H1 (cell line): ENCODE measurements at regions not wholly inside any gene's neighbourhood (a gene's known extent, or its start where the extent isn't known, plus 50 kb on each side); places are given as distances from the start of the nearest gene placed in this dataset.
A peak's percentile ranks its signal among the peaks of the same experiment; 100 is the strongest.

ENCODE experiments used
- CTCF ChIA-PET: fragments of 300-600 bp; sonication (Branson Sonifier 250); formaldehyde crosslinking; loops from one replicate; lab custom pipeline; 2021; ENCODE audit not compliant: partially characterized antibody; lab: Charles Lee
- POLR2A ChIA-PET: fragments of 300-600 bp; sonication (Branson Sonifier 250); formaldehyde crosslinking; loops from one replicate; lab custom pipeline; 2021; ENCODE audit warnings: inconsistent platforms; ENCODE audit not compliant: partially characterized antibody; lab: Charles Lee
- DNase-seq, 2 experiments: peaks; one replicate each; pipeline versions ENCODE4 v3.0.0 to v3.0.0-alpha.2; 2010 to 2022; ENCODE audit warnings: low spot score in 2 of 2, low read depth in 1 of 2, mixed read lengths in 1 of 2
- FAIRE-seq: peaks from 2 replicates; lab custom pipeline; 2011; peaks lifted over from hg19 to GRCh38; lab: Jason Lieb, UNC
- H2AFZ ChIP-seq: 2 replicates; pipeline ENCODE4 v1.8.1; 2012; ENCODE audit warnings: low read length, inconsistent platforms
- H2AK5ac ChIP-seq: 2 replicates; pipeline ENCODE4 v1.6.1; 2013; ENCODE audit warnings: low read depth, low read length
- H2BK120ac ChIP-seq: replicated peaks from 2 replicates; pipeline ENCODE3; 2013; ENCODE audit warnings: low read depth, low read length, inconsistent platforms
- H2BK12ac ChIP-seq: 2 replicates; pipeline ENCODE4 v1.6.1; 2013; ENCODE audit warnings: low read depth, low read length
- H2BK15ac ChIP-seq: 2 replicates; pipeline ENCODE4 v1.6.1; 2013; ENCODE audit warnings: low read length
- H2BK20ac ChIP-seq: 2 replicates; pipeline ENCODE4 v1.6.1; 2013; ENCODE audit warnings: low read length
- H2BK5ac ChIP-seq: 2 replicates; pipeline ENCODE4 v1.6.1; 2013; ENCODE audit warnings: low read depth, low read length
- H3K14ac ChIP-seq: 2 replicates; pipeline ENCODE4 v1.6.1; 2013; ENCODE audit warnings: inconsistent platforms; ENCODE audit not compliant: insufficient read length
- H3K18ac ChIP-seq: 2 replicates; pipeline ENCODE4 v1.6.1; 2013; ENCODE audit warnings: low read length; ENCODE audit errors: extremely low read depth
- H3K23ac ChIP-seq: 2 replicates; pipeline ENCODE4 v1.6.1; 2013; ENCODE audit warnings: inconsistent platforms; ENCODE audit not compliant: insufficient read length
- H3K23me2 ChIP-seq: 2 replicates; pipeline ENCODE4 v1.6.1; 2013; ENCODE audit warnings: low read depth, low read length
- H3K27ac ChIP-seq: 2 replicates; pipeline ENCODE4 v1.6.1; 2011; ENCODE audit warnings: low read depth, low read length, inconsistent platforms
- H3K27me3 ChIP-seq, 4 experiments: replicated peaks in 1 of 4; 1 replicate in 1 of 4; 2 replicates in 3 of 4; pipeline versions ENCODE4 v1.6.1 to v1.8.1; 2011 to 2013; ENCODE audit warnings: low read length in 3 of 4, mild to moderate bottlenecking in 3 of 4, inconsistent platforms in 2 of 4, mixed read lengths in 2 of 4, moderate library complexity in 1 of 4; ENCODE audit not compliant: control insufficient read depth in 3 of 4, insufficient read depth in 3 of 4; ENCODE audit errors: extremely low read depth in 1 of 4
- H3K36me3 ChIP-seq, 4 experiments: 2 replicates each; pipeline versions ENCODE4 v1.6.1 to v1.8.1; 2011 to 2013; ENCODE audit warnings: mild to moderate bottlenecking in 4 of 4, low read length in 3 of 4, moderate library complexity in 2 of 4, control low read depth in 1 of 4, inconsistent platforms in 1 of 4; ENCODE audit not compliant: insufficient read depth in 4 of 4, control insufficient read depth in 2 of 4
- H3K4ac ChIP-seq: replicated peaks from 2 replicates; pipeline ENCODE3; 2013; ENCODE audit warnings: low read length, low read depth, mixed read lengths, inconsistent platforms; ENCODE audit not compliant: insufficient read length
- H3K4me1 ChIP-seq, 4 experiments: replicated peaks in 1 of 4; 1 replicate in 1 of 4; 2 replicates in 3 of 4; pipeline versions ENCODE4 v1.6.1 to v1.8.1; 2011 to 2013; ENCODE audit warnings: low read length in 3 of 4, inconsistent platforms in 2 of 4, mixed read lengths in 1 of 4; ENCODE audit not compliant: insufficient read depth in 4 of 4, control insufficient read depth in 3 of 4
- H3K4me2 ChIP-seq, 2 experiments: 2 replicates each; pipeline versions ENCODE4 v1.6.1 to v1.8.1; 2011 to 2013; ENCODE audit warnings: low read depth in 2 of 2, low read length in 2 of 2, control low read depth in 1 of 2, inconsistent platforms in 1 of 2, mild to moderate bottlenecking in 1 of 2; ENCODE audit not compliant: insufficient read depth in 1 of 2
- H3K4me3 ChIP-seq, 4 experiments: fragments of 200-600, 300-600 bp in 1 of 4; sonication (generic), shearing (Covaris generic), sonication (Bioruptor Twin) in 1 of 4; 2 replicates each; pipeline versions ENCODE4 v1.5.1 to v1.8.1; 2011 to 2016; ENCODE audit warnings: low read length in 4 of 4, low read depth in 3 of 4, control low read depth in 2 of 4, inconsistent platforms in 2 of 4, mild to moderate bottlenecking in 2 of 4, mixed read lengths in 1 of 4, moderate library complexity in 1 of 4; ENCODE audit not compliant: insufficient read depth in 2 of 4; ENCODE audit errors: extremely low read depth in 1 of 4
- H3K56ac ChIP-seq: replicated peaks from 2 replicates; pipeline ENCODE3; 2013; ENCODE audit warnings: low read depth, mild to moderate bottlenecking, mixed read lengths, low read length, inconsistent platforms; ENCODE audit not compliant: insufficient read length
- H3K79me1 ChIP-seq: 2 replicates; pipeline ENCODE4 v1.6.1; 2013; ENCODE audit warnings: low read depth, low read length, control low read depth
- H3K79me2 ChIP-seq, 2 experiments: 2 replicates each; pipeline versions ENCODE4 v1.6.1 to v1.8.1; 2012 to 2013; ENCODE audit warnings: low read length in 2 of 2, mild to moderate bottlenecking in 2 of 2, inconsistent platforms in 1 of 2; ENCODE audit not compliant: insufficient read depth in 2 of 2, control insufficient read depth in 1 of 2
- H3K9ac ChIP-seq, 4 experiments: replicated peaks in 1 of 4; 1 replicate in 1 of 4; 2 replicates in 3 of 4; pipeline versions ENCODE4 v1.6.1 to v1.8.1; 2011 to 2013; ENCODE audit warnings: low read depth in 3 of 4, low read length in 3 of 4, control low read depth in 2 of 4, mild to moderate bottlenecking in 2 of 4, moderate library complexity in 2 of 4, inconsistent platforms in 1 of 4; ENCODE audit errors: extremely low read depth in 1 of 4
- H3K9me3 ChIP-seq, 2 experiments: 2 replicates each; pipeline versions ENCODE4 v1.6.1 to v1.8.1; 2012 to 2013; ENCODE audit warnings: mild to moderate bottlenecking in 2 of 2, moderate library complexity in 2 of 2, control low read depth in 1 of 2, inconsistent platforms in 1 of 2, low read depth in 1 of 2, low read length in 1 of 2, mixed read lengths in 1 of 2; ENCODE audit not compliant: insufficient read depth in 2 of 2
- H4K20me1 ChIP-seq, 2 experiments: replicated peaks in 1 of 2; 2 replicates each; pipeline versions ENCODE3 to v1.8.1; 2011 to 2013; ENCODE audit warnings: inconsistent platforms in 2 of 2, low read length in 2 of 2, mild to moderate bottlenecking in 1 of 2; ENCODE audit not compliant: insufficient read depth in 2 of 2, control insufficient read depth in 1 of 2
- H4K5ac ChIP-seq: 2 replicates; pipeline ENCODE4 v1.6.1; 2013; ENCODE audit warnings: low read length, low read depth, mixed read lengths, inconsistent platforms; ENCODE audit not compliant: insufficient read length
- H4K8ac ChIP-seq: 2 replicates; pipeline ENCODE4 v1.8.0; 2013; ENCODE audit warnings: mild to moderate bottlenecking, moderate library complexity, low read length, inconsistent platforms; ENCODE audit not compliant: insufficient read depth; ENCODE audit errors: extremely low read depth
- H4K91ac ChIP-seq: replicated peaks from 2 replicates; pipeline ENCODE3; 2013; ENCODE audit warnings: low read length, mixed read lengths, inconsistent platforms; ENCODE audit not compliant: insufficient read length
- SUZ12 ChIP-seq: fragments of 200-600 bp; sonication (generic); IDR thresholded peaks from 2 replicates; pipeline ENCODE4 v1.6.1; 2012; ENCODE audit warnings: mild to moderate bottlenecking, inconsistent platforms, low read length, moderate library complexity, mixed read lengths
- ZNF274 ChIP-seq: IDR thresholded peaks from 2 replicates; pipeline ENCODE4 v1.7.0; 2012; ENCODE audit warnings: low read length, borderline replicate concordance; ENCODE audit errors: extremely low read depth
- WGBS, 2 experiments: shearing (Covaris generic) in 1 of 2; methylation state at CpG; one replicate each; pipeline versions ENCODE4 v1.1.6 to v1.1.7; 2013 to 2015; ENCODE audit warnings: low lambda C conversion rate in 2 of 2, mixed read lengths in 2 of 2, inconsistent platforms in 1 of 2, low coverage in 1 of 2, missing lambda C conversion rate in 1 of 2; ENCODE audit not compliant: insufficient replicate concordance in 2 of 2, insufficient coverage in 1 of 2, insufficient read length in 1 of 2; ENCODE audit errors: extremely low coverage in 1 of 2, missing lambda C conversion rate in 1 of 2; 5-methylcytosine and 5-hydroxymethylcytosine counted together

DNA sequence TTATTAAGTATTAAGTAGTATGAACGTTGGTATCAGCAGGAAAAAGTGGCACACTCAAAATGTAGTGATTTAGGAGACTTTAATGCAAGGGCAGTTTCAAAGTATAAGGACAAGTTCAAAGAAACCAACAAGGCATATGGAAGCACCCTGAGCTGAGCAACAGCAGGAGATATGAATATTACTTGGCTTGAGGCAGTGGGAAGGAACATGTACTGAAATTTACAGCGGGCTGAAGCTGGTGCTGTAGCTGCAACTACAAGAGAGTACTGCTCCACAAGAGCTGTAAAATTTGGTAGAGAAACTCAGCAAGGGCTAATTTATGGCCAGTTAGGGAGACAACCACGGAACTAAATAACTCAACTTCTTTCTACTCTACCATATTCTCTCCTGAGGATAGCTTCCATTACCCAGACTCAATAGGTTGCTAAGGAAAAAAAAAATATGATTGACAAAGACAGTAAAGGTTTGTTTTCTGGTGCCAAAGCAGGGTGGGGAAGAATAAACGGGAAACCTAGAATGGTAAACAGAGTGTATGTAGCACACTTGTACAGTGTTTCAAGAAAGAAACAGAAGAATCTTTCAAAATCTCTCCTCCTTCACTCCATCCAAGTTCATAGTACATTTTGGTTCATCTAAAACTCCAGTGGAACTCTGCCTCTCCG is 487.8 kb upstream of the MGAT4C start:
- POLR2A ChIA-PET: no interaction called here
- Histone ChIP-seq H3K27me3 (no peaks in the 10 kb centered on the region), H2BK15ac (no peak overlapping the region), H3K4me2 (no peak overlapping the region), H2AK5ac (no peak overlapping the region), H2BK20ac (no peak overlapping the region), H3K23ac (no peak overlapping the region), H4K5ac (no peak overlapping the region), H4K8ac (no peak overlapping the region)
- 92% methylated on average over 5 of the region's 5 CpGs; no CpG with 5 or more reads in 1 of the 2 experiments for WGBS, 2 experiments
- peak; percentile 19 for FAIRE-seq
- TF ChIP-seq SUZ12: no peak
- no peak for TF ChIP-seq ZNF274
- TF ChIP-seq, all 59 proteins: peak for 0
- no peak overlapping the region for H3K4me3 ChIP-seq
- H3K36me3 ChIP-seq: no peaks in the 10 kb centered on the region
- no peak overlapping the region for H3K9ac ChIP-seq
- no peak overlapping the region for H3K18ac ChIP-seq
- peaks cover 3% of the 10 kb centered on the region; the same call in 1 of the 2 replicates for H3K23me2 ChIP-seq
- no peak overlapping the region for H2BK12ac ChIP-seq
- no peak overlapping the region for H4K91ac ChIP-seq
- H2BK5ac ChIP-seq: no peak overlapping the region
- no peak overlapping the region for H3K56ac ChIP-seq
- no peak overlapping the region for H3K4ac ChIP-seq
- no peak overlapping the region for H3K27ac ChIP-seq
- H2BK120ac ChIP-seq: no peak overlapping the region
- H2AFZ ChIP-seq: no peak overlapping the region; the same call in 1 of the 2 replicates
- H4K20me1 ChIP-seq: no peaks in the 10 kb centered on the region
- no peaks in the 10 kb centered on the region for H3K79me1 ChIP-seq
- DNase-seq: no peak
- no peaks in the 10 kb centered on the region for H3K79me2 ChIP-seq
- no peaks in the 10 kb centered on the region for H3K4me1 ChIP-seq
- H3K9me3 ChIP-seq: no peaks in the 10 kb centered on the region
- no peak overlapping the region for H3K14ac ChIP-seq
- CTCF ChIA-PET: interaction anchor here (0.7 to 1.7 kb wide), 2 partner anchors 171 to 530 kb away, joined by 3 to 7 read pairs; no protein-coding TSS in a partner anchor
